Transverse colon (tissue), 3 donors: ENCODE measurements at regions not wholly inside any gene's neighbourhood (a gene's known extent, or its start where the extent isn't known, plus 50 kb on each side); places are given as distances from the start of the nearest gene placed in this dataset.

Source experiments
- EP300 ChIP-seq: sonication (generic); formaldehyde crosslinking; IDR thresholded peaks from one replicate; pipeline ENCODE4 v1.6.1; 2017; ENCODE audit warnings: antibody characterized with exemption, low read depth
- TF ChIP-seq, protein P1 (sequence below), 5 experiments: fragments of 200-600 bp in 3 of 5; fragments of 450-650 bp in 2 of 5; sonication (generic) in 3 of 5; IDR thresholded peaks; 1 replicate in 2 of 5; 2 replicates in 3 of 5; pipeline ENCODE4 v1.5.1; 2016 to 2017; ENCODE audit warnings: antibody characterized with exemption in 5 of 5, inconsistent platforms in 3 of 5, mild to moderate bottlenecking in 2 of 5, moderate library complexity in 1 of 5

DNA sequence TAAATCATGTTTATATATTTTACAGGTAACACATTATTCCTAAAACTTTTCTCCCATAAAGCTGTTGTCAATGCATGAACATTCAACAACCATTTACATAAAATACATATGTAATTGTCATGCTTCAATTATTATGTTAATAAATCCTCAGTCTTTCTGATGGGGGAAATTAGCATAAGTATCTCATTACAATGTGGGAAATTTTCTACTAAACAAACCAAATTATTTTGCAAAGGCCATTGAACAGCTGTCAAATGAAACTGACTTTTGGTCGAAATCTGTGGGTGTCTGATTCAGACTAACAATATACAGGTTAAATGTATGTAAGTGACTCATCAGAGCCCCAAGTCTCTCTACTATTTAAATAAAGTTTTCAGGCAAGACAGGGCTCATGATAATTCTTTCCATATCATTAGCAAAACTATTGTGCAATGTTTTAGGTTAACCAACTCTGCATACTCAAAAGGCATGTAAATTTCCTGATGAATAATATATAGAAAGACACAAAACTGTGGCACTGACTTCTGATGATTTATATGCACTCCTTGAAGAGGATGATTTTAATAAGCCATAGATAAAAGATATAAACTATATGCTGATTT, 795.3 kb upstream of the AADAT start:
- TF ChIP-seq, protein P1, sequence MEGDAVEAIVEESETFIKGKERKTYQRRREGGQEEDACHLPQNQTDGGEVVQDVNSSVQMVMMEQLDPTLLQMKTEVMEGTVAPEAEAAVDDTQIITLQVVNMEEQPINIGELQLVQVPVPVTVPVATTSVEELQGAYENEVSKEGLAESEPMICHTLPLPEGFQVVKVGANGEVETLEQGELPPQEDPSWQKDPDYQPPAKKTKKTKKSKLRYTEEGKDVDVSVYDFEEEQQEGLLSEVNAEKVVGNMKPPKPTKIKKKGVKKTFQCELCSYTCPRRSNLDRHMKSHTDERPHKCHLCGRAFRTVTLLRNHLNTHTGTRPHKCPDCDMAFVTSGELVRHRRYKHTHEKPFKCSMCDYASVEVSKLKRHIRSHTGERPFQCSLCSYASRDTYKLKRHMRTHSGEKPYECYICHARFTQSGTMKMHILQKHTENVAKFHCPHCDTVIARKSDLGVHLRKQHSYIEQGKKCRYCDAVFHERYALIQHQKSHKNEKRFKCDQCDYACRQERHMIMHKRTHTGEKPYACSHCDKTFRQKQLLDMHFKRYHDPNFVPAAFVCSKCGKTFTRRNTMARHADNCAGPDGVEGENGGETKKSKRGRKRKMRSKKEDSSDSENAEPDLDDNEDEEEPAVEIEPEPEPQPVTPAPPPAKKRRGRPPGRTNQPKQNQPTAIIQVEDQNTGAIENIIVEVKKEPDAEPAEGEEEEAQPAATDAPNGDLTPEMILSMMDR (IDR thresholded peaks at IDR 0.05) = no peak
- no peak for TF ChIP-seq EP300
